ENCODE measurements at regions not wholly inside any gene's neighbourhood (a gene's known extent, or its start where the extent isn't known, plus 50 kb on each side); places are given as distances from the start of the nearest gene placed in this dataset.

GRCh38 chr2:128469203-128469602, 150.5 kb upstream of the HS6ST1 start:
- TF ChIP-seq ZBTB43 (CRISPR knock-in tag; IDR thresholded peaks at IDR 0.05): no peak
- no peak for TF ChIP-seq SMAD3 (CRISPR knock-in tag; IDR thresholded peaks at IDR 0.05; ENCODE audit: borderline replicate concordance)
- TF ChIP-seq, protein P1, sequence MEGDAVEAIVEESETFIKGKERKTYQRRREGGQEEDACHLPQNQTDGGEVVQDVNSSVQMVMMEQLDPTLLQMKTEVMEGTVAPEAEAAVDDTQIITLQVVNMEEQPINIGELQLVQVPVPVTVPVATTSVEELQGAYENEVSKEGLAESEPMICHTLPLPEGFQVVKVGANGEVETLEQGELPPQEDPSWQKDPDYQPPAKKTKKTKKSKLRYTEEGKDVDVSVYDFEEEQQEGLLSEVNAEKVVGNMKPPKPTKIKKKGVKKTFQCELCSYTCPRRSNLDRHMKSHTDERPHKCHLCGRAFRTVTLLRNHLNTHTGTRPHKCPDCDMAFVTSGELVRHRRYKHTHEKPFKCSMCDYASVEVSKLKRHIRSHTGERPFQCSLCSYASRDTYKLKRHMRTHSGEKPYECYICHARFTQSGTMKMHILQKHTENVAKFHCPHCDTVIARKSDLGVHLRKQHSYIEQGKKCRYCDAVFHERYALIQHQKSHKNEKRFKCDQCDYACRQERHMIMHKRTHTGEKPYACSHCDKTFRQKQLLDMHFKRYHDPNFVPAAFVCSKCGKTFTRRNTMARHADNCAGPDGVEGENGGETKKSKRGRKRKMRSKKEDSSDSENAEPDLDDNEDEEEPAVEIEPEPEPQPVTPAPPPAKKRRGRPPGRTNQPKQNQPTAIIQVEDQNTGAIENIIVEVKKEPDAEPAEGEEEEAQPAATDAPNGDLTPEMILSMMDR (IDR thresholded peaks at IDR 0.05): peak; percentile 69
- TF ChIP-seq, protein P2, sequence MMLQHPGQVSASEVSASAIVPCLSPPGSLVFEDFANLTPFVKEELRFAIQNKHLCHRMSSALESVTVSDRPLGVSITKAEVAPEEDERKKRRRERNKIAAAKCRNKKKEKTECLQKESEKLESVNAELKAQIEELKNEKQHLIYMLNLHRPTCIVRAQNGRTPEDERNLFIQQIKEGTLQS (CRISPR knock-in tag; conservative IDR thresholded peaks at IDR 0.05): no peak
